Bone marrow (tissue), 2 donors: ENCODE measurements at regions not wholly inside any gene's neighbourhood (a gene's known extent, or its start where the extent isn't known, plus 50 kb on each side); places are given as distances from the start of the nearest gene placed in this dataset.
"Not testable (repeated sequence)": the region's sequence is repeated elsewhere in the genome, so short reads cannot be mapped to it uniquely, and the experiment has no call there.

Experiments
- DNase-seq, 2 donors: peaks; one replicate each; lab custom pipeline; 2025; lab: John Stamatoyannopoulos, UW

DNA sequence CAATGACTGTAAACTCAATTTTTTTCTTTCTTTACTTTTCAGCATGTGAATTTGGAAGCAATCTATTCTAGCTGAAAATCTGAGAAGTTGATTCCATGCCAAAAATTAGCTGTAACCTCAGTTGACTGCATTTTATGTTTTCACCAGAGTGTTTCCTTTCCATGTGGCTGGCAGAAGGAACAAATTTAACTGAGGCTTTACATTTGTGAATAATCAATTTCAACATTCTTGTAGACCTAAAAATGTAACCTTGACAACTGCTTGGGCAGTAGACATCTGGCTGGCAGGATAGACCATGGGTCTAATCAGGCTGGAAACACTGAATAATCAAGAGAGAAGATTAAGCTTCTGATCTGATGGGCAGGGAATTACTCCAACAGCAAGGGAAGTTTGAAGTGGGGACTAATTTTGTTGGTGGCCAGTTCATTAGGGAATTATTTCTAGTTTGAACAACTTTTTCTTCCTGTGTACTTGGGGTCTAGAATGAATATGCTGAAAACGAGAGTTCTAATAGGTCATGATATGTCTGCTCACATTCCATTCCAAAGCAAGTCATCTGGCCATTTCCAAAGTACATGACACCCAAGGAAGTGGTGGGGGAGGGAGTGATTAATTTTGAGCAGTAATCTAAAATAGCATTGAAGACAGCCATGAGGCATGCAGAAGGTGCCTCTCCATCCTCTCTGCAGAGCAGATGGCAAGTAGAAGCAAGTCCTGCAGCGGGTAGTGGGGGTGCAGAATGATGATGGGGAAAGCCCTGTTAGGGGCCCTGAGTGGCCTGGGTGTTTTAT lies 68.2 kb downstream of the ATP23 start:
- DNase-seq: no peak

DNA sequence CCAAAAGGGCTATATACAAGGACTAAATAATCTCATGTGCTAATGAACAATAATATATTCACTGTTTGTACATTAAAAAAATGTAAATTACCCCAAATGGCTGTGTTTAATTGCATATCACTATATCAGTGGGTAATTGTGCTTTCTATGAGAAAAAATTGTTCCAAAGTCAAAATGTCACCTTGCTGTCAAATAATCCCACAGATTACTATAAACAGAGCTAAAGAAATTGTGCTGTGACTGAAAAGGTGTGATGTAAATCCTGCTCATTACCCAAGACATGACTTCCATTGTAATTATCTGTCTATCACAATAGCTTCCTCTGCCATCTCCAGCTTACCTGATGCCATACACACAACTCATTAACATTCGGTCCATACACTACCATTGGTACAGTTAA lies 70.3 kb downstream of the ATP23 start:
- DNase-seq: no peak

GRCh38 chr12:58022379-58023020 lies 81.1 kb downstream of the ATP23 start:
- not testable (repeated sequence) for DNase-seq

GRCh38 chr12:58025431-58025830 lies 84.1 kb downstream of the ATP23 start:
- DNase-seq: no peak

GRCh38 chr12:58026426-58026825 lies 85.1 kb downstream of the ATP23 start:
- no peak for DNase-seq

DNA sequence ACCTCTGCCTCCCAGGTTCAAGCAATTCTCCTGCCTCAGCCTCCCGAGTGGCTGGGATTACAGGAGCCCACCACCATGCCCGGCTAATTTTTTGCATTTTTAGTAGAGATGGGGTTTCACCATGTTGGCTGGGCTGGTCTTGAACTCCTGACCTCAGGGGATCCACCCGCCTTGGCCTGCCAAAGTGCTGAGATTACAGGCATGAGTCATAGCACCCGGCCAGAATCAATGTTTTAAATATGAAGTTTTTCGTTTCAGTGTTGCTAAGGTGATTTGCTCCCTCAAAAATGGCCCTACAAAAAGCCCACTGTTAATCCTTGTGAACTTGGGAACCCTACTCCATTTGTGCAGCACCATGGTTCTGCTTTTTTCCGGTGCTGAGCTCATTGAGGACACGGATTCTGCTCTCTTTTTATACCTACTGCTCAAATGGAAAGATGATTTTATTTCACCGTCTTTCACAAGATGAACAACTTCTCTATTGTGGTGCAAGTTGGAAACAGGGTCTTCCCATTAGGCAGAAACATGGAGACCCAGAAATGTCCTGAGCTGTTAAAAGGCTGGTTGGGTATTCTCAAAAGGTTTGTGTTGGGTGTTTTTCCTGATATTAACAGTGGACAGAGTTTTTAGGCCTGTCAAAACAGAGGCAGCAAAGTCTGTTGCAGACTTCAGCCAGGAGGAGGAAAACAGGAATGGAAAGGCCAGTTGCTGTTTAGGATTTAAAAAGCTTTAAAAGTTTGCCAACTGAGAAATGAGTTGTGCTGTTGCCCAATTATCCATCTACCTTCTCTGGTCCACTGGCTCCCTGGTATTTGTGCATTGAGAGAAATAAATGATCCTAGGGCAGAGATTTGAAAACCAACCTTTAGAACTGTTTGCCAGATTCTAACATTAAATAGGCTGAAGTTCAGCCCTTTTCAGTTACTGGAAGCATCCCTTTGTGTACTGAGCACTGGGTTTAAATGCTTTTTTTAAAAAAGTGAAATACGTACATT lies 85.8 kb downstream of the ATP23 start:
- DNase-seq: no peak

DNA sequence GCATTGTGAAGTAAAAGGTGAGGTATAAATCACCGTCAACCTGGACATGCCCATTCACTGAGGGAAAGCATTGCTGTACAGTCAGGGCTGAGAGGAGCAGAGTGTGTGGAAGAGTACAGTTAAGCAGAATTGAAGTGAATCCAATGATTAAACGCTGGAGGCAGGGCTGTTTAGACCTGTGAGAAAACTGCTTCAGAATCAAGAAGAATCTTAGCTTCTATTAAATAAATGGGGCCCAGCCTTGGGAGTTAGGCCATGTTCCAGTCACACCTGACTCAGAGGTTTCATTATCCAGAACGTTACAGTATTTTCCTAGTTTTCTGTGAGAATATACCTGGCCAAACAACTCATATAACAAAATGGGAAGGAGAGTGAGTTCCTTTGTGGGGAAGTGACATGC lies 86.9 kb downstream of the ATP23 start:
- no peak for DNase-seq

DNA sequence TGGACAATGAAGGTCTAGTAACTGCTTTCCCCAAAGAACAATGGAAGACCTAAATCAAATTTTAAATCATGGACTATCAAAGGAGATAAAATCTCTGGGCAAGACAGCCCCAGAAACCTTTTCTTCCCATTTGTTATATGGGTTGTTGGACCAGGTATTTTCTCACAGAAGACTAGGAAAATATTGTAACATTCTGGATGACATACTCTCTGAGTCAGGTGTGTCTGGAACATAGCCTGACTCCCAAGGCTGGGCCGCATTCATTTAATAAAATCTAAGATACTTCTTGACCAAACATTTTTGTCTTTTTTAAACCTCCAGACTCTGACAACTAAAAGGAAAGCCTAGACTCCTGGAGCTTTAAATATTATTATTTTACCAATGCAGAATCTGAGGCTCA lies 87.9 kb downstream of the ATP23 start:
- no peak for DNase-seq

DNA sequence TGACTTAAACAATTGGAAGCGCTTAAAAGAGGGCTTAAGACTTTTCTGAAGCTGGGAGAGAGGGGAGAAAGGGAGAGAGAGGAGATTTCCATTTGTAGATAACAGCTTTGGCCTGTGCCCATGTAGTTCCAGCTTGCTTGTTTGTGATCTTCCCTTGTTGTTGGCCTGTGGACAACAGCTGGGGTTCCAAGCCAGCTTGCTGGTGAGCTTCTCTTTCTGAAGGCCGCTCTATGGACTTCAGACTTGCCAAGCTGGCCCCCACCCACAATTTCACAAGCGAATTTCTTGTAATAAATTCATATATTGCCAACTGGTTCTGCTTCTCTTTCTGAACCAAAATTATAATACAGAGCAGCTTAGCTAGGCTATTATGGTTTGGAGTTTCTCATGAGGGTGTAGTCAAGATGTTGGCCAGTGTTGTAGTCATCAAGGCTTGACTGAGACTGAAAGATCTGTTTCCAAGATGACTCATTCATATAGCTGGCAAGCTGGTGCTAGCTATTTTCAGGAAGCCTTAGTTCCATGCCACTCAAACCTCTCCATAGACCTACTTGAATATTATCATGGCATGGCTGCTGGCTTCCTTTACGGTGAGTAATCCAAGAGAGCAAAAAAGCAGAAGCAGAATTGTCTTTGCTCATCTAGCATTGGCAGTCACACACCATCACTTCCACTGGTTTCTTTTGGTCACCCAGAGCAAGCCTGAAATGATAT lies 89.4 kb downstream of the ATP23 start:
- DNase-seq: no peak

- no peak for DNase-seq
These were observed 90.8 kb downstream of the ATP23 start for GRCh38 chr12:58032156-58032555.

DNA sequence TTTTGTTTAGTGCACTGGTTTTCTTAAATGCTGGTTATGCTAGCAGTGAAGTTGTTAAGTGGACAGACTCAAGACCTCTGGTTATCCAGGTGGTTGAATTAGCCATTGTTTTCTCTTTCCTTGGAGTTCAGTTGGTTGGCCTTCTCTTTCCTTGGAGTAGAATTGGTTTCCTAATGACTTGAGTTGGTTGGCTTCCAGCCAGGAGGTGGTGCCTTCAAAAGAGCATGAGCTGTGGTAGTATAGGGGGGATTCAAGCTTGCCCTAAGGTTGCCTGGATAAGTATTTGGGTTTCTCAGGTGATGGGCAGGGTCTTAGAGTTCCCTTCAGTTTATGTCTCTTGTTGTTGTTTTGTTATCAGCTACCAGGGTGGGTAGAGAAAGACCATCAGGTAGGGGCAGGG lies 92.5 kb downstream of the ATP23 start:
- no peak for DNase-seq

DNA sequence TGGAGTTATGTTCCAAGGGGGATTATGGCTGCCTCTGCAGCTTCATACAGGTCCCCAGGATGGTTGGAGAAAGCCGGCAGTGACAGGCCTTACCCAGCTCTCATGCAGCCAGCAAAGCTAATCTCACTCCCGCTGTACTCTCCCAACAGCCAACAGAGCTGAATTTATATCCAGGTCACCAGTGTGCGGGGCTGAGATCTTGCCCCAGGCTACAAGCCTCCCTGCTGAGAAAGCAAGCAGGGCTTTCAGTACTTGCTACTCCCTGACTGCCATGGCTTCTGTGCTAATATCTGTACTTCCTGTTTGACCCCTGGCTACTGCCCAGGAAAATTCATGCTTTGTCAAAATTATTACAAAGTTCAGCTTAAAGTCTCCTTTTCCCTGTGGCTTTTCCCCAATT lies 92.9 kb downstream of the ATP23 start:
- DNase-seq: no peak

GRCh38 chr12:58034712-58035111 lies 93.3 kb downstream of the ATP23 start:
- no peak for DNase-seq

DNA sequence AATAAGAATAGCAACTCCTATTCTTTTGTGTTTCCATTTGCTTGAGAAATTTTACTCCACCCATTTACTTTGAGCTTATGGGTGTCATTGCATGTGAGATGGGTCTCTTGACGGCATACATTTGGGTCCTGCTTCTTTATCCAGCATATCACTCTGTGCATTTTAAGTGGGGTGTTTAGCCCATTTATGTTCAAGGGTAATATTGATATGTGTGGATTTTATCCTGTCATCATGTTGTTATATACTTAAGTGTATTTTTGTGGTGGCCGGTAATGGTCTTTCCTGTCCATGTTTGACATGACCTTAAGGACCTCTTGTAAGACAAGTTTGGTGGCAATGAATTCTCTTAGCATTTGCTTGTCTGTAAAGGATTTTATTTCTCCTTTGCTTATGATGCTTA lies 100.1 kb downstream of the ATP23 start:
- DNase-seq: no peak

DNA sequence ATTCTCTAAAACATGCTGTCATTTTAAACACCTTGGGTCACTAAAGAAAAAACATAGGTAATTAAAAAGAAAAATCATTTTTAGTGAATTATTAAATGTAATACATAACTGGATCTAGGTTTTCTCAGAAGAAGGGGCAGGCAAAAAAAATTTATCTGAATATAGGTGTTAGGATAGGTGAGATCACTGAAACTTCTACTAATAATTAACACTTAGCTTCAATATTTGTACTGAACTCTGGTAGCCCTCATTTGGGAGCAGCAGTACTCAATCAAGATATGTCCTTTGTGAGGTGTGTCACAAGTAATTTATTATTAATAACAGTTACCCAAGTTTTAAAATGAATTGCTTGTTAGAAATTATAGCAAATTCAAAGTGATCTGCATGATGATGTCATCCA lies 103.6 kb downstream of the ATP23 start:
- no peak for DNase-seq

DNA sequence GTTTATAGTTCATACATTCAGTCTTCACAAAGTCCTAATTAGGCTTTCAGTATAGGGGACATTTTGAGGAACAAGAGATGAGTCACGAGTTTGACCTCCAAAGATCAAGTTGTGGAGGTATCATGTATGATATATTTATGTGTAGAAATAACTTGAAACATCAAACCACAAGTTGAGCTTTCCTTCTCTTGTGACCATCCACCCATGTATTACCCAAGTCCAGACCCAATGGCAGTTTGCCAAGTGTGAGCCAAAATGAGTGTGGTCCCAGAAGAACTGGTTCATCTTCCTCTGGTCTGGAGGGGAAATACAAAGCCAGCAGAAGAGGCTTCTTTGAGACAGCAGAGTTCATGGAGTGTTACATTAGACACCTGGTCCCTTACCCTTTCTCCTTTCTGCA lies 104.9 kb downstream of the ATP23 start:
- DNase-seq: peak in 1 of 2 donors; percentile 2

DNA sequence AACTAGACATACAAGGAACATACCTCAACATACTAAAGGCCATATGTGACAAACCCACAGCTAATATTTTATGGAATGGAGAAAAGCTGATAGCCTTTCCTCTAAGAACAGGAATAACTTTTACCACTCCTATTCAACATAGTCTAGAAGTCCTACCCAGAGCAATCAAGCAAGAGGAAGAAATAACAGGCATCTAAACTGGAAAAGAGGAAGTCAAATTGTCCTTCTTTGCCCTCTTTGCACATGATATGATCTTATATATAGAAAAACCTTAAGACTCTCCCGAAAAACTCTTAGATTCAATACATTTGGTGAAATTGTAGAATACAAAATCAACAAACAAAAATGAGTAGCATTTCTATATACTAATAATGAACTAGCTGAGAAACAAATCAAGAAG lies 110.0 kb downstream of the ATP23 start:
- no peak for DNase-seq

GRCh38 chr12:58064666-58065065 lies 123.3 kb downstream of the ATP23 start:
- DNase-seq: no peak

DNA sequence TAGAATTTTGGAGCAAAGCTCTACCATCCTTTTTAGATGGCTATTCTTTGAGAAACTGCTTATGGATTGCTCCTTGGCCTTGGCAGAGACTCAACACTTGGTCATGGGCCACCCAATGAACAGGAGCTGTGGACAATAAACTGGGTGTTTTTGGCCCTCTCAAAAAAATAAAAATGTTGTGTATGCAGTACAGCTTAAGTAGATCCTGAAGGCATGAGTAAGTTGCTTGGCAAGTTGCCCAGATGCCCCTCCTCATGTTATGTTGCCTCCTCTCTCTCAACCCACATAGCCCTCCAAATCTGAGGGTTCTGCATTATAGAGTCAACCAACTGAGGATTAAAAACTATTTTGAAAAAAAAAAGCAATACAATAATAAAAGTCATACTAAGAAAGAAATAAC lies 124.9 kb downstream of the ATP23 start:
- no peak for DNase-seq

GRCh38 chr12:58067610-58068387 lies 126.4 kb downstream of the ATP23 start:
- DNase-seq: no peak

- DNase-seq: no peak
These were observed 127.3 kb downstream of the ATP23 start for GRCh38 chr12:58068706-58069105.
